Mesendoderm (in vitro differentiated cells): ENCODE measurements at regions not wholly inside any gene's neighbourhood (a gene's known extent, or its start where the extent isn't known, plus 50 kb on each side); places are given as distances from the start of the nearest gene placed in this dataset.
A peak's percentile ranks its signal among the peaks of the same experiment; 100 is the strongest.

Experiments used
- DNase-seq: peaks from one replicate; pipeline ENCODE4 v3.0.0; 2013
- H2AK5ac ChIP-seq: 2 replicates; pipeline ENCODE4 v1.6.1; 2013; ENCODE audit warnings: low read length, inconsistent platforms
- H2BK120ac ChIP-seq: 2 replicates; pipeline ENCODE4 v1.6.1; 2013; ENCODE audit warnings: low read depth, mild to moderate bottlenecking, low read length, moderate library complexity, mixed read lengths
- H2BK15ac ChIP-seq: replicated peaks from 2 replicates; pipeline ENCODE4 v1.6.1; 2013; ENCODE audit warnings: low read depth, mild to moderate bottlenecking, moderate library complexity
- H2BK5ac ChIP-seq: 2 replicates; pipeline ENCODE4 v1.6.1; 2013; ENCODE audit warnings: low read length, inconsistent platforms
- H3K18ac ChIP-seq: 2 replicates; pipeline ENCODE4 v1.6.1; 2013; ENCODE audit warnings: mild to moderate bottlenecking, low read length, mixed read lengths
- H3K23ac ChIP-seq: one replicate; pipeline ENCODE4 v1.6.1; 2013; ENCODE audit warnings: low read length
- H3K27ac ChIP-seq: 2 replicates; pipeline ENCODE4 v1.5.1; 2013; ENCODE audit warnings: low read depth, mild to moderate bottlenecking, inconsistent platforms, low read length, moderate library complexity
- H3K27me3 ChIP-seq: 2 replicates; pipeline ENCODE4 v1.6.1; 2013; ENCODE audit warnings: low read length, control low read depth, mild to moderate bottlenecking, inconsistent platforms; ENCODE audit not compliant: insufficient read depth, poor library complexity
- H3K36me3 ChIP-seq: 2 replicates; pipeline ENCODE4 v1.6.1; 2013; ENCODE audit warnings: low read length, inconsistent platforms; ENCODE audit not compliant: control insufficient read depth, insufficient read depth
- H3K4ac ChIP-seq: one replicate; pipeline ENCODE4 v1.6.1; 2013; ENCODE audit warnings: low read depth, mild to moderate bottlenecking, low read length, moderate library complexity
- H3K4me1 ChIP-seq: 2 replicates; pipeline ENCODE4 v1.6.1; 2013; ENCODE audit warnings: low read depth, low read length, inconsistent platforms; ENCODE audit not compliant: control insufficient read depth
- H3K4me2 ChIP-seq: 2 replicates; pipeline ENCODE4 v1.6.1; 2013; ENCODE audit warnings: low read length
- H3K4me3 ChIP-seq: 2 replicates; pipeline ENCODE4 v1.5.1; 2013; ENCODE audit warnings: mild to moderate bottlenecking, low read length
- H3K56ac ChIP-seq: one replicate; pipeline ENCODE4 v1.6.1; 2013; ENCODE audit warnings: low read length
- H3K79me1 ChIP-seq: 2 replicates; pipeline ENCODE4 v1.6.1; 2013; ENCODE audit warnings: low read length, inconsistent platforms
- H3K79me2 ChIP-seq: 2 replicates; pipeline ENCODE4 v1.6.1; 2013; ENCODE audit warnings: mild to moderate bottlenecking, low read length; ENCODE audit not compliant: control insufficient read depth, insufficient read depth
- H3K9ac ChIP-seq: 2 replicates; pipeline ENCODE4 v1.6.1; 2013; ENCODE audit warnings: low read length, inconsistent platforms
- H4K5ac ChIP-seq: one replicate; pipeline ENCODE4 v1.6.1; 2013; ENCODE audit warnings: low read length
- H4K8ac ChIP-seq: one replicate; pipeline ENCODE4 v1.6.1; 2013; ENCODE audit warnings: low read depth, mild to moderate bottlenecking, control low read depth, low read length, moderate library complexity
- WGBS: extraction: QIAGEN DNeasy Blood & Tissue Kit; methylation state at CpG from one replicate; pipeline ENCODE4 v1.1.7; 2013; ENCODE audit warnings: low lambda C conversion rate, missing lambda C conversion rate; ENCODE audit not compliant: insufficient coverage; ENCODE audit errors: extremely low coverage; 5-methylcytosine and 5-hydroxymethylcytosine counted together

DNA sequence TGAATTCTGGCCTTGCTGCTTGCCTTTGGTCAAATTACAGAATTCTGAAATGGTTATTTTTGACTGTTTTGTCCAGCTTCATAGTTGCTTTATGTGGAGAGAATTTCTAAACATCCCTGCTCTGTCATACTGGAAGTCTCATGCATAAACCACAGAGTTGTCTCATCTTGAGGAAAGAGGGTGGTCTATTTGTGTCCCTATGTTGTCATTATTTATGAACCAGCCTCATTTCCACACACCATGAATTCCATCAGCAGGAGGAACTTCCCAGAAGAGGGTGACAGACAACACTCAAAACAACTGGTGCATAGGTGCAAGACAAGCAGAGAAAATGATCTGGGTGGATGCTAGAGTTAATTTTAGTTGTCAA is 525.8 kb upstream of the GOT2 start:
- Histone ChIP-seq H3K4me3 (no peak overlapping the region), H3K56ac (no peak overlapping the region), H3K27ac (no peak overlapping the region), H3K4me1 (no peaks in the 10 kb centered on the region), H3K79me1 (no peaks in the 10 kb centered on the region), H2AK5ac (no peak overlapping the region), H2BK120ac (no peak overlapping the region), H2BK5ac (no peak overlapping the region), H3K18ac (no peak overlapping the region), H3K4ac (no peak overlapping the region), H4K8ac (no peak overlapping the region), H3K23ac (no peak overlapping the region), H3K79me2 (no peaks in the 10 kb centered on the region), H3K4me2 (no peak overlapping the region), H4K5ac (no peak overlapping the region), H3K27me3 (no peaks in the 10 kb centered on the region), H3K9ac (no peak overlapping the region), H3K36me3 (no peaks in the 10 kb centered on the region), H2BK15ac (no peak overlapping the region)
- no peak for DNase-seq

DNA sequence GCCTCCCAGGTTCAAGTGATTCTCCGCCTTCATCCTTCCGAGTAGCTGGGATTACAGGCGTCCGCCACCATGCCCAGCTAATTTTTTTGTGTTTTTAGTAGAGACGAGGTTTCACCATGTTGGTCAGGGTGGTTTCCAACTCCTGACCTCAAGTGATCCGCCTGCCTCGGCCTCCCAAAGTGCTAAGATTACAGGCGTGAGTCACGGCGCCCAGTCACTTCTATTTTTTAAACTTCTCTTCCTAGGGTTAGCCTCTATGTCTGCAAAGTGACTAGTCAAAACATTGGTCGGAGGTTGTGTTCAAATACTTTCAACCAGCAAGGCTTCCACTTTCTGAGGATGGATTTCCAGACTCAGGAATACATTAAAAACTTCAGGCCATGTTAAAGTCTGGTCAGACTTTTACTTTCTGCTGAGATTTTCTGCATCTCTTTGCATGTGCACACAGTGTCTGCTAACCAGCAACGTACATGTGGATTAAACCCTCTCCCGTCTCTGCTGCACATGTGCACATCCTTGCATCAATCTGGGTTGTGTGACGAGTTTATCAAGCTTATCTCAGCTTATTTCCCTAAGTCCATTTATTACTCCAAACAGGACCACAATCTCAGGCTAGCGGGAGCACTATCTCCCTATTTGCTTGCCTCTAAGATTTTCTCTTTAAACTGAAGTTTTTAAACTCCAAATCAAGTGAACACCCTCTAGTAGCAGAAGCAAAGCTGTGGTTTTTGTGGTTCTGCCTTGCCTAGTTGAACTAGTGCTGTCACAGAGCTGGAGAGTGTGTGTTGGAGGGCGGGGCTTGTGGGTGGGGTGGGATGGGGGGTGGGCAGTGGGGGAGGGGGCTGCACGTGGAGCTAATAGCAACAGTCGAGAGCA is 525.2 kb upstream of the GOT2 start:
- Histone ChIP-seq H3K79me1 (no peaks in the 10 kb centered on the region), H3K23ac (no peak overlapping the region), H3K4me1 (no peaks in the 10 kb centered on the region), H3K27me3 (no peaks in the 10 kb centered on the region), H3K9ac (no peak overlapping the region), H2BK15ac (no peak overlapping the region), H2BK120ac (no peak overlapping the region), H3K36me3 (no peaks in the 10 kb centered on the region), H3K56ac (no peak overlapping the region), H3K4me3 (no peak overlapping the region), H3K4ac (no peak overlapping the region), H4K8ac (no peak overlapping the region), H4K5ac (no peak overlapping the region), H2AK5ac (no peak overlapping the region), H3K27ac (no peak overlapping the region), H2BK5ac (no peak overlapping the region), H3K4me2 (no peak overlapping the region), H3K18ac (no peak overlapping the region), H3K79me2 (no peaks in the 10 kb centered on the region)
- DNase-seq: no peak
- no CpG with 5 or more reads among the region's 18 CpGs for WGBS

DNA sequence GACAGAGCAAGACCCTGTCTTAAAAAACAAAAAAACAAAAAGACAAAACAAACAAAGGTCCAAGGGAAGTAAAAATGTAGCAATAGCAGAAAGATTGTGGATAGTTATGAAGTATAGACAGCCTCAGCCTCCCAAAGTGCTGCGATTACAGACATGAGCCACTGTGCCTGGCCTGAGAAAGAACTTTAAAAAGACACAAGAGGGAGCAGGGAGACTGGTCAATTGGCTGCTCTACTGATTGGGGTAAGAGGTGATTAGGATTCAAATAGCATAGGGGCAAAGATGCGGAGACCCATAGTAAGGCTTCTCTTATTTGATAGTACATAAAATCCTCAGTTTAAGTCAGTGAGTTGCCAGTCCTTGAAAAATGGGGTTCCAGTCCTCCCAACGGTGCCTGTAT is 518.2 kb upstream of the GOT2 start:
- Histone ChIP-seq H3K79me1 (no peaks in the 10 kb centered on the region), H3K27ac (no peak overlapping the region), H3K56ac (no peak overlapping the region), H2BK5ac (no peak overlapping the region), H3K9ac (no peak overlapping the region), H4K5ac (no peak overlapping the region), H3K23ac (no peak overlapping the region), H2BK15ac (no peak overlapping the region), H3K18ac (no peak overlapping the region), H3K4me2 (no peak overlapping the region), H4K8ac (no peak overlapping the region), H3K36me3 (no peaks in the 10 kb centered on the region), H3K27me3 (no peaks in the 10 kb centered on the region), H3K4ac (no peak overlapping the region), H2BK120ac (no peak overlapping the region), H3K4me3 (no peak overlapping the region), H2AK5ac (no peak overlapping the region), H3K4me1 (no peaks in the 10 kb centered on the region), H3K79me2 (no peaks in the 10 kb centered on the region)
- DNase-seq: peak; percentile 57
- WGBS: no CpG with 5 or more reads among the region's 3 CpGs

DNA sequence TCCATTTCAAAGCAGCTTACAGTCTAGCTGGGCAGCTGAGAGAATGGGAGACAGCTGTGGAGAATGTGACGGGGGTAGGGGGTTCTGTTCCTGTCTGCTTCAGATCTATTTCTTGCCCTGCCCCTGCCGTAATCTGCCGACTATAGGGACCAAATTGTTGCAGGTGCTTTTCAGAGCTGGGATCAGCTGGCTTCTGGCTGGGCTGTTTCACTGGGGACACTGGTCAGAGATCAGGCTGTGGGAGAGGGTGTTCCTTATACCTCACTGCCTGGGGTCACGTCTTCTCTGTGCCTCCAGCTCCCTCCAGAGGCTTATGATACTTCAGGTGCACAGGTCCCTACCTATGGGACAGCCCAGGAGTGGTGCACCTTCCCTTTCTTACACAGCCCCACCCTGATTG is 514.9 kb upstream of the GOT2 start:
- H4K5ac ChIP-seq: no peak overlapping the region
- H4K8ac ChIP-seq: no peak overlapping the region
- H2BK120ac ChIP-seq: no peak overlapping the region
- H3K4me1 ChIP-seq: no peaks in the 10 kb centered on the region
- H3K56ac ChIP-seq: no peak overlapping the region
- no peak overlapping the region for H3K4me2 ChIP-seq
- H3K79me1 ChIP-seq: no peaks in the 10 kb centered on the region
- H3K27ac ChIP-seq: no peak overlapping the region
- no peak overlapping the region for H3K18ac ChIP-seq
- no peak overlapping the region for H3K4ac ChIP-seq
- peak; percentile 67 for DNase-seq
- no peak overlapping the region for H2BK5ac ChIP-seq
- H2AK5ac ChIP-seq: no peak overlapping the region
- no peak overlapping the region for H3K4me3 ChIP-seq
- no peak overlapping the region for H3K9ac ChIP-seq
- H3K79me2 ChIP-seq: no peaks in the 10 kb centered on the region
- H3K36me3 ChIP-seq: no peaks in the 10 kb centered on the region
- H3K23ac ChIP-seq: no peak overlapping the region
- H2BK15ac ChIP-seq: no peak overlapping the region
- H3K27me3 ChIP-seq: no peaks in the 10 kb centered on the region
- WGBS: no CpG with 5 or more reads among the region's 4 CpGs

DNA sequence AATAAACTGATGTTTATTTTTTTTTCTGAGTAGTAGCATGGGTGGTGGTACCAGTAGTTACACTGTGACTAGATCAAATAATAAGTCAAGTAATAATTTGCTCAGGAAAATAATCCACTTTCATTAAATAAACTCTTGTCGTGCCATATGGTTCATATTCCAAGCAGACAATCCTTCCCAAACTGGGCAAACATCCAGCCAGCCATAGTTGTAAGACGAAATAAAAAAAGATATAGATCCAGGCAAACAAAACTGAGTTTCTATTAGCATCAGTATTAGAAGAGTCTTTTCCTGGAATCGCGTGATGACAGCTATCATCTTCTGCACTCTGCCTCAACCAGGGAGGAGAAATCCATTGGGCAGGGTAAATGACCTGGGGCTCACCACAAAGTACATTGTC is 508.4 kb upstream of the GOT2 start:
- H2AK5ac ChIP-seq: no peak overlapping the region
- no peak overlapping the region for H3K23ac ChIP-seq
- no peak overlapping the region for H4K8ac ChIP-seq
- no peak overlapping the region for H3K4ac ChIP-seq
- no CpG with 5 or more reads among the region's 4 CpGs for WGBS
- no peak overlapping the region for H3K56ac ChIP-seq
- no peak overlapping the region for H3K4me3 ChIP-seq
- no peak overlapping the region for H3K4me2 ChIP-seq
- H3K79me2 ChIP-seq: no peaks in the 10 kb centered on the region
- no peak overlapping the region for H3K9ac ChIP-seq
- H3K4me1 ChIP-seq: no peaks in the 10 kb centered on the region
- no peaks in the 10 kb centered on the region for H3K36me3 ChIP-seq
- no peak overlapping the region for H3K18ac ChIP-seq
- no peak overlapping the region for H4K5ac ChIP-seq
- H3K27me3 ChIP-seq: no peaks in the 10 kb centered on the region
- H2BK5ac ChIP-seq: no peak overlapping the region
- no peaks in the 10 kb centered on the region for H3K79me1 ChIP-seq
- H2BK15ac ChIP-seq: no peak overlapping the region
- H2BK120ac ChIP-seq: no peak overlapping the region
- no peak for DNase-seq
- no peak overlapping the region for H3K27ac ChIP-seq

DNA sequence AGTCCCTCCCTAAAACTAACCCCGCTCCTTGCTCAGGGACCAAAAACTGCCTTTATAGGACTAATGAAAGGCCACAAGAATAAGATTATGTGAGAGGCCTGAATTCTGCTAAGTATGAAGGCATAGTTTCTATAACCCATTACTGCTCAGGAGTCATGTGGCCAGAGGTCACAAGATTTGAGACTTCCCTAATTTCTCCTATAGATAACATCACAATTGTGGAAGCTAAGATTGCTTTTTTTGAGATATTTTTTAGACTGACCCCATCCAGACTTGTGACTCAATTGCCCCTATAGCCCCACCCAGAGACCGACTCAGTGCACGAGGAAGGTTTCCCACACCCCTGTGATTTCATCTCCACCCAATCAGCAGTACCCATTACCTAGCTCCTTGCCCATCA is 504.1 kb upstream of the GOT2 start:
- Histone ChIP-seq H4K8ac (no peak overlapping the region), H3K4me2 (no peak overlapping the region), H2AK5ac (no peak overlapping the region), H3K9ac (no peak overlapping the region), H3K4ac (no peak overlapping the region), H3K23ac (no peak overlapping the region), H2BK5ac (no peak overlapping the region), H3K79me2 (no peaks in the 10 kb centered on the region), H2BK120ac (no peak overlapping the region), H4K5ac (no peak overlapping the region), H2BK15ac (no peak overlapping the region), H3K4me3 (no peak overlapping the region), H3K18ac (no peak overlapping the region), H3K4me1 (no peaks in the 10 kb centered on the region), H3K79me1 (no peaks in the 10 kb centered on the region), H3K27ac (no peak overlapping the region), H3K56ac (no peak overlapping the region), H3K36me3 (no peaks in the 10 kb centered on the region), H3K27me3 (no peaks in the 10 kb centered on the region)
- WGBS: no CpG with 5 or more reads among the region's 3 CpGs
- DNase-seq: no peak
